Colonic mucosa (tissue), 4 donors: ENCODE measurements at regions not wholly inside any gene's neighbourhood (a gene's known extent, or its start where the extent isn't known, plus 50 kb on each side); places are given as distances from the start of the nearest gene placed in this dataset.

Experiments used
- DNase-seq: peaks from one replicate; pipeline ENCODE4 v3.0.0-alpha.2; 2020
- H3K27ac ChIP-seq: fragments of 200-600 bp; one replicate; pipeline ENCODE4 v1.8.0; 2021
- H3K27me3 ChIP-seq: fragments of 200-600 bp; one replicate; pipeline ENCODE4 v1.8.0; 2021
- H3K36me3 ChIP-seq: fragments of 200-600 bp; one replicate; pipeline ENCODE4 v1.8.0; 2021
- H3K4me1 ChIP-seq: fragments of 200-600 bp; one replicate; pipeline ENCODE4 v1.8.0; 2021; ENCODE audit warnings: mild to moderate bottlenecking
- H3K4me3 ChIP-seq: fragments of 200-600 bp; one replicate; pipeline ENCODE4 v1.8.0; 2021
- H3K9ac ChIP-seq, 2 donors: one replicate each; pipeline ENCODE4 v1.7.0; 2013; ENCODE audit warnings: control low read depth in 2 of 2, low read depth in 2 of 2, low read length in 2 of 2
- H3K9me3 ChIP-seq: fragments of 200-600 bp; one replicate; pipeline ENCODE4 v1.8.0; 2021
- CTCF ChIP-seq: fragments of 200-600 bp; IDR thresholded peaks from one replicate; pipeline ENCODE4 v1.8.0; 2022; ENCODE audit warnings: antibody characterized with exemption, mild to moderate bottlenecking
- intact Hi-C: fragments of 100-400 bp; cut with DNase I; formaldehyde crosslinking; loops from one replicate; pipeline ENCODE4 v1.14.1; 2022
- donor health status: healthy.
- donor health status: DM: no; HTN: no; CAD: no.
- donor health status: DM: no; HTN: no; CAD: no.

- intact Hi-C loops: no loop called here
- Histone ChIP-seq H3K4me3 (no peak overlapping the region), H3K9ac (no peak overlapping the region), H3K4me1 (no peaks in the 10 kb centered on the region), H3K27ac (no peak overlapping the region), H3K36me3 (no peaks in the 10 kb centered on the region), H3K27me3 (no peaks in the 10 kb centered on the region), H3K9me3 (no peaks in the 10 kb centered on the region)
- no peak for DNase-seq
- TF ChIP-seq CTCF: no peak
Observed at GRCh38 chr2:14134771-14135170, 497.7 kb upstream of the LRATD1 start.

- no peaks in the 10 kb centered on the region for H3K27me3 ChIP-seq
- no peak overlapping the region for H3K27ac ChIP-seq
- intact Hi-C loops: no loop called here
Observed at GRCh38 chr2:14136030-14136429, 496.5 kb upstream of the LRATD1 start.

GRCh38 chr2:14137643-14138042, 494.9 kb upstream of the LRATD1 start:
- H3K36me3 ChIP-seq: no peaks in the 10 kb centered on the region
- no peaks in the 10 kb centered on the region for H3K27me3 ChIP-seq
- DNase-seq: no peak
- H3K4me3 ChIP-seq: no peak overlapping the region
- H3K9ac ChIP-seq: no peak overlapping the region
- TF ChIP-seq CTCF: no peak
- no peaks in the 10 kb centered on the region for H3K9me3 ChIP-seq
- no peaks in the 10 kb centered on the region for H3K4me1 ChIP-seq
- intact Hi-C loops: no loop called here
- no peak overlapping the region for H3K27ac ChIP-seq

More at GRCh38 chr2:14136030-14136429, 496.5 kb upstream of the LRATD1 start:
- Histone ChIP-seq H3K9me3 (no peaks in the 10 kb centered on the region), H3K4me1 (no peaks in the 10 kb centered on the region), H3K4me3 (no peak overlapping the region), H3K36me3 (no peaks in the 10 kb centered on the region), H3K9ac (no peak overlapping the region)
- no peak for DNase-seq
- TF ChIP-seq CTCF: no peak

- intact Hi-C loops: no loop called here
- H3K27me3 ChIP-seq: no peaks in the 10 kb centered on the region
- H3K36me3 ChIP-seq: no peaks in the 10 kb centered on the region
- H3K4me3 ChIP-seq: no peak overlapping the region
- TF ChIP-seq CTCF: no peak
- H3K27ac ChIP-seq: no peak overlapping the region
- no peaks in the 10 kb centered on the region for H3K9me3 ChIP-seq
- DNase-seq: no peak
- H3K4me1 ChIP-seq: no peaks in the 10 kb centered on the region
- H3K9ac ChIP-seq: no peak overlapping the region
Observed at GRCh38 chr2:14140009-14140550, 492.4 kb upstream of the LRATD1 start.

GRCh38 chr2:14143435-14143834, 489.1 kb upstream of the LRATD1 start:
- H3K4me3 ChIP-seq: no peak overlapping the region
- H3K4me1 ChIP-seq: no peaks in the 10 kb centered on the region
- H3K27ac ChIP-seq: no peak overlapping the region
- no peak overlapping the region for H3K9ac ChIP-seq
- no peaks in the 10 kb centered on the region for H3K9me3 ChIP-seq
- no peaks in the 10 kb centered on the region for H3K36me3 ChIP-seq
- H3K27me3 ChIP-seq: no peaks in the 10 kb centered on the region
- no peak for DNase-seq
- TF ChIP-seq CTCF: no peak
- intact Hi-C loops: no loop called here
